B cell (primary cell): ENCODE measurements at regions not wholly inside any gene's neighbourhood (a gene's known extent, or its start where the extent isn't known, plus 50 kb on each side); places are given as distances from the start of the nearest gene placed in this dataset.

Experiments used
- ATAC-seq: fragments of 200-7000 bp; cut with Tn5 transposase; one replicate; pipeline ENCODE4 v1.10.0; 2021; ENCODE audit warnings: low read depth, mild to moderate bottlenecking, moderate number of reproducible peaks, moderate library complexity
- CTCF ChIA-PET: fragments of 350-600 bp; sonication (Branson Sonifier 250); formaldehyde crosslinking; loops from one replicate; lab custom pipeline; 2021; ENCODE audit warnings: antibody characterized with exemption, inconsistent platforms; lab: Charles Lee
- POLR2A ChIA-PET: fragments of 350-600 bp; sonication (Branson Sonifier 250); formaldehyde crosslinking; loops from one replicate; lab custom pipeline; 2021; ENCODE audit warnings: antibody characterized with exemption; lab: Charles Lee
- DNase-seq: peaks from one replicate; pipeline ENCODE4 v3.0.0; 2013
- H2AFZ ChIP-seq: 2 replicates; pipeline ENCODE4 v1.6.1; 2012; ENCODE audit warnings: mild to moderate bottlenecking, low read depth, low read length; ENCODE audit not compliant: insufficient read depth, poor library complexity, severe bottlenecking
- H3K27ac ChIP-seq, 2 donors: 1 replicate in 1 of 2; 2 replicates in 1 of 2; pipeline ENCODE4 v1.5.1; 2012 to 2013; ENCODE audit warnings: low read length in 2 of 2, mild to moderate bottlenecking in 2 of 2, moderate library complexity in 1 of 2
- H3K27me3 ChIP-seq, 4 experiments: fragments of 200-600 bp in 1 of 4; sonication (generic) in 1 of 4; replicated peaks in 1 of 4; 1 replicate in 2 of 4; 2 replicates in 2 of 4; pipeline versions ENCODE4 v1.6.1 to v1.7.0; 2013 to 2016; ENCODE audit warnings: low read length in 3 of 4, mild to moderate bottlenecking in 2 of 4, mixed read lengths in 1 of 4, moderate library complexity in 1 of 4; ENCODE audit not compliant: insufficient read depth in 4 of 4, control insufficient read depth in 3 of 4; ENCODE audit errors: control extremely low read depth in 1 of 4
- H3K36me3 ChIP-seq, 2 experiments: replicated peaks in 1 of 2; 1 replicate in 1 of 2; 2 replicates in 1 of 2; pipeline versions ENCODE4 v1.6.1 to v1.7.1; 2013; ENCODE audit warnings: low read length in 1 of 2; ENCODE audit not compliant: insufficient read depth in 2 of 2, control insufficient read depth in 1 of 2; ENCODE audit errors: control extremely low read depth in 1 of 2, extremely low read depth in 1 of 2
- H3K4me1 ChIP-seq, 2 donors: fragments of 200-600 bp in 1 of 2; sonication (generic) in 1 of 2; 1 replicate in 1 of 2; 2 replicates in 1 of 2; pipeline versions ENCODE4 v1.5.1 to v1.6.1; 2013 to 2017; ENCODE audit warnings: low read length in 2 of 2; ENCODE audit not compliant: control insufficient read depth in 2 of 2, insufficient read depth in 2 of 2
- H3K4me2 ChIP-seq: replicated peaks from 2 replicates; pipeline ENCODE3; 2012; ENCODE audit warnings: mild to moderate bottlenecking, low read depth, low read length; ENCODE audit not compliant: poor library complexity, severe bottlenecking
- H3K4me3 ChIP-seq, 5 experiments: fragments of 200-600 bp in 1 of 5; sonication (generic) in 1 of 5; 1 replicate in 3 of 5; 2 replicates in 2 of 5; pipeline versions ENCODE4 v1.5.1 to v1.7.0; 2011 to 2016; ENCODE audit warnings: low read length in 4 of 5, mild to moderate bottlenecking in 4 of 5, low read depth in 2 of 5, control low read depth in 1 of 5, moderate library complexity in 1 of 5; ENCODE audit not compliant: insufficient read depth in 1 of 5; ENCODE audit errors: control extremely low read depth in 1 of 5, extremely low read depth in 1 of 5
- H3K79me2 ChIP-seq: fragments of 200-600 bp; sonication (generic); one replicate; pipeline ENCODE4 v1.6.0; 2016; ENCODE audit warnings: low read length; ENCODE audit not compliant: control insufficient read depth, insufficient read depth
- H3K9ac ChIP-seq: fragments of 200-600 bp; sonication (generic); 2 replicates; pipeline ENCODE4 v1.6.1; 2017; ENCODE audit warnings: mild to moderate bottlenecking, low read length, moderate library complexity
- H3K9me3 ChIP-seq, 3 donors: one replicate each; pipeline versions ENCODE4 v1.6.1 to v1.7.1; 2013; ENCODE audit warnings: low read length in 2 of 3; ENCODE audit not compliant: control insufficient read depth in 2 of 3, insufficient read depth in 1 of 3; ENCODE audit errors: control extremely low read depth in 1 of 3
- H4K20me1 ChIP-seq: 2 replicates; pipeline ENCODE4 v1.6.0; 2012; ENCODE audit warnings: mild to moderate bottlenecking, low read length; ENCODE audit not compliant: insufficient read depth, control insufficient read depth, poor library complexity, severe bottlenecking
- H3K27ac Mint-ChIP-seq: one replicate; pipeline ENCODE4 v1.8.0; 2021; ENCODE audit warnings: mixed read lengths
- H3K27me3 Mint-ChIP-seq: one replicate; pipeline ENCODE4 v1.8.0; 2021; ENCODE audit warnings: mixed read lengths
- H3K4me1 Mint-ChIP-seq: one replicate; pipeline ENCODE4 v1.8.0; 2021; ENCODE audit warnings: mixed read lengths
- H3K4me3 Mint-ChIP-seq: one replicate; pipeline ENCODE4 v1.8.0; 2021; ENCODE audit warnings: mixed read lengths
- H3K9me3 Mint-ChIP-seq: one replicate; pipeline ENCODE4 v1.8.0; 2022; ENCODE audit warnings: mixed read lengths; ENCODE audit not compliant: insufficient read depth
- CTCF ChIP-seq: fragments of 200-600 bp; IDR thresholded peaks from one replicate; pipeline ENCODE4 v1.8.0; 2022; ENCODE audit warnings: antibody characterized with exemption, mild to moderate bottlenecking
- EZH2 ChIP-seq: IDR thresholded peaks from 2 replicates; pipeline ENCODE4 v1.6.1; 2012; ENCODE audit warnings: borderline replicate concordance, low read depth, mild to moderate bottlenecking, moderate library complexity, low read length; ENCODE audit not compliant: insufficient read depth, poor library complexity, severe bottlenecking
- WGBS: methylation state at CpG from one replicate; pipeline ENCODE4 v1.1.5; 2013; ENCODE audit warnings: missing lambda C conversion rate; ENCODE audit not compliant: insufficient coverage; 5-methylcytosine and 5-hydroxymethylcytosine counted together
- intact Hi-C: fragments of 100-400 bp; cut with micrococcal nuclease; formaldehyde crosslinking; loops from one replicate; pipeline ENCODE4 v1.10.0; 2022

- ATAC-seq: no peak
- Histone ChIP-seq H3K79me2 (no peaks in the 10 kb centered on the region), H3K27ac (no peak overlapping the region), H2AFZ (no peak overlapping the region), H3K9ac (no peak overlapping the region), H3K36me3 (no peaks in the 10 kb centered on the region), H3K4me2 (no peak overlapping the region), H3K27me3 (no peaks in the 10 kb centered on the region), H4K20me1 (no peaks in the 10 kb centered on the region), H3K4me1 (no peaks in the 10 kb centered on the region), H3K4me3 (no peak overlapping the region), H3K9me3 (peaks cover 0 to 2% (median 0%) of the 10 kb centered on the region in 3 donors)
- Mint-ChIP-seq H3K27me3 (no peaks in the 10 kb centered on the region), H3K4me1 (no peaks in the 10 kb centered on the region), H3K9me3 (no peaks in the 10 kb centered on the region), H3K27ac (no peak overlapping the region), H3K4me3 (no peak overlapping the region)
- POLR2A ChIA-PET: no interaction called here
- no peak for DNase-seq
- TF ChIP-seq CTCF (no peak), EZH2 (no peak)
- intact Hi-C loops: no loop called here
- WGBS: 80% methylated on average over 1 of the region's 3 CpGs
- CTCF ChIA-PET: no interaction called here
Observed at GRCh38 chr18:5744659-5745058, 150.7 kb downstream of the TMEM200C start.

- Histone ChIP-seq H3K27ac (no peak overlapping the region), H4K20me1 (no peaks in the 10 kb centered on the region), H2AFZ (no peak overlapping the region), H3K4me3 (no peak overlapping the region), H3K36me3 (no peaks in the 10 kb centered on the region), H3K79me2 (no peaks in the 10 kb centered on the region), H3K9me3 (no peaks in the 10 kb centered on the region), H3K9ac (no peak overlapping the region), H3K27me3 (no peaks in the 10 kb centered on the region), H3K4me1 (no peaks in the 10 kb centered on the region), H3K4me2 (no peak overlapping the region)
- TF ChIP-seq CTCF (no peak), EZH2 (no peak)
- Mint-ChIP-seq H3K4me1 (no peaks in the 10 kb centered on the region), H3K9me3 (no peaks in the 10 kb centered on the region), H3K27ac (no peak overlapping the region), H3K27me3 (no peaks in the 10 kb centered on the region), H3K4me3 (no peak overlapping the region)
- ATAC-seq: no peak
- POLR2A ChIA-PET: no interaction called here
- WGBS: 80% methylated on average over 3 of the region's 4 CpGs
- intact Hi-C loops: no loop called here
- no peak for DNase-seq
- CTCF ChIA-PET: no interaction called here
Observed at GRCh38 chr18:5738526-5738925, 156.8 kb downstream of the TMEM200C start.
